Naive B cell (primary cell): ENCODE measurements at regions not wholly inside any gene's neighbourhood (a gene's known extent, or its start where the extent isn't known, plus 50 kb on each side); places are given as distances from the start of the nearest gene placed in this dataset.
"Not testable (repeated sequence)": the region's sequence is repeated elsewhere in the genome, so short reads cannot be mapped to it uniquely, and the experiment has no call there.

Source experiments
- ATAC-seq, 2 donors: fragments of 150-1000 bp; cut with Tn5 transposase; 2 replicates each; pipeline ENCODE4 v1.10.0; 2021; ENCODE audit warnings: low read depth in 2 of 2, mild to moderate bottlenecking in 2 of 2, moderate library complexity in 2 of 2
- DNase-seq: peaks from one replicate; pipeline ENCODE4 v3.0.0; 2022
- H3K27ac Mint-ChIP-seq, 6 donors: one replicate each; pipeline ENCODE4 v1.8.0; 2020 to 2022; ENCODE audit warnings: mild to moderate bottlenecking in 6 of 6, mixed read lengths in 6 of 6, moderate library complexity in 5 of 6, inconsistent platforms in 2 of 6
- H3K27me3 Mint-ChIP-seq, 3 donors: one replicate each; pipeline ENCODE4 v1.8.0; 2021 to 2022; ENCODE audit warnings: mixed read lengths in 3 of 3, mild to moderate bottlenecking in 1 of 3
- H3K36me3 Mint-ChIP-seq, 2 donors: one replicate each; pipeline ENCODE4 v1.8.0; 2020 to 2022; ENCODE audit warnings: mixed read lengths in 2 of 2, inconsistent platforms in 1 of 2, mild to moderate bottlenecking in 1 of 2
- H3K4me1 Mint-ChIP-seq, 3 donors: one replicate each; pipeline ENCODE4 v1.8.0; 2020 to 2022; ENCODE audit warnings: mixed read lengths in 3 of 3, inconsistent platforms in 1 of 3, mild to moderate bottlenecking in 1 of 3, moderate library complexity in 1 of 3
- H3K4me3 Mint-ChIP-seq, 8 donors: one replicate each; pipeline ENCODE4 v1.8.0; 2020 to 2022; ENCODE audit warnings: mild to moderate bottlenecking in 8 of 8, mixed read lengths in 8 of 8, moderate library complexity in 8 of 8, inconsistent platforms in 2 of 8
- H3K9me3 Mint-ChIP-seq, 7 donors: one replicate each; pipeline ENCODE4 v1.8.0; 2020 to 2022; ENCODE audit warnings: mixed read lengths in 7 of 7, mild to moderate bottlenecking in 5 of 7, inconsistent platforms in 2 of 7, moderate library complexity in 1 of 7

DNA sequence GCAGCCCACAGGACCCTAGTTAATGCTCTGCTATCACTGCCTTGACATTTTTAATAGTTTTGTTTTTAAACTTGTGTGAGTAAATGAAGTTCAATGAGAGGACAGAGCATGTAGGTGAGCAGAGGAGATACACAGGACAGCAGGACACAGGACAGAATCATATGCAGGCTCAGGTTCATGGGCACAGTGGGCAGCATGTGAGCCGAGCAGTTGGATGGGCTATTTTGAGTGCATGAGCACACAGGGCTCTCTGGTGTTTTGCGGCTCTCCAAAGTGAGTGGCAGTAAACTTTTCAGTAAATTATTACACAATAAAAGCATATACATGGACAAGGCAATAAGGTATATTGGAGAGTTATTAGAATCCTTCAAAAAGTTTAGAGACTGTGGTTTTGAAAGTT lies 189.7 kb upstream of the OR4E1 start:
- no peak for DNase-seq
- no peaks in the 10 kb centered on the region for H3K4me1 Mint-ChIP-seq
- H3K4me3 Mint-ChIP-seq, result no peak overlapping the region
- no peaks in the 10 kb centered on the region for H3K36me3 Mint-ChIP-seq
- peaks cover 24 to 45% (median 45%) of the 10 kb centered on the region in 3 donors for H3K27me3 Mint-ChIP-seq
- H3K9me3 Mint-ChIP-seq, result no peaks in the 10 kb centered on the region
- ATAC-seq, result no peak
- no peak overlapping the region for H3K27ac Mint-ChIP-seq

DNA sequence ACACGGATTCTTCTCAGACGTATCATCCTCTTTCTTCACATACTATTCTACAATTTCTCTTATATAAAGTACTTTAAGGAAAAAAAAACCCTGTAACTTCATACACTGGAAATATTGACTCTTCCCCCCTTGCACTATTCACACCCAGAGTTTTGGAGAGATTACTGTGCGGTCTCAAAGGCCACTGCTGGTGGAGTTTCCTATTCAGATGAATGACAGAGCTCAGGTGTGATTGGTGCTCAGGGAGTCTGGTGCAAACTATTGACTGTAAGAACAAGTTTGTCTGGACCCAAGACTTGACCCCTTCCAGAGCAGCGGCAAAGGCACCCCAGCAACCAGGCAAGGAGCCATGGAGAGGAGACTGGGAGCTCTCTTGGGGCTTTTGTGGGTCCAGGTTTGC lies 187.5 kb upstream of the OR4E1 start:
- Mint-ChIP-seq H3K27ac (no peak overlapping the region), H3K4me3 (no peak overlapping the region), H3K27me3 (peaks cover 30 to 48% (median 47%) of the 10 kb centered on the region in 3 donors), H3K36me3 (no peaks in the 10 kb centered on the region), H3K9me3 (no peaks in the 10 kb centered on the region), H3K4me1 (no peaks in the 10 kb centered on the region)
- DNase-seq (no peak), ATAC-seq (no peak)

GRCh38 chr14:21860172-21860571 lies 186.6 kb upstream of the OR4E1 start:
- Mint-ChIP-seq H3K36me3 (no peaks in the 10 kb centered on the region), H3K27ac (no peak overlapping the region), H3K9me3 (no peaks in the 10 kb centered on the region), H3K4me1 (no peaks in the 10 kb centered on the region), H3K4me3 (no peak overlapping the region), H3K27me3 (peaks cover 31 to 47% (median 44%) of the 10 kb centered on the region in 3 donors)
- ATAC-seq, result no peak
- DNase-seq, result no peak

- Mint-ChIP-seq H3K9me3 (no peaks in the 10 kb centered on the region), H3K27ac (no peak overlapping the region), H3K27me3 (peaks cover 20 to 44% (median 34%) of the 10 kb centered on the region in 3 donors), H3K4me3 (no peak overlapping the region), H3K4me1 (peaks cover 0 to 2% (median 0%) of the 10 kb centered on the region in 3 donors), H3K36me3 (no peaks in the 10 kb centered on the region)
- ATAC-seq, result no peak
- DNase-seq, result no peak
Measured at GRCh38 chr14:21852775-21853174, 179.2 kb upstream of the OR4E1 start.

DNA sequence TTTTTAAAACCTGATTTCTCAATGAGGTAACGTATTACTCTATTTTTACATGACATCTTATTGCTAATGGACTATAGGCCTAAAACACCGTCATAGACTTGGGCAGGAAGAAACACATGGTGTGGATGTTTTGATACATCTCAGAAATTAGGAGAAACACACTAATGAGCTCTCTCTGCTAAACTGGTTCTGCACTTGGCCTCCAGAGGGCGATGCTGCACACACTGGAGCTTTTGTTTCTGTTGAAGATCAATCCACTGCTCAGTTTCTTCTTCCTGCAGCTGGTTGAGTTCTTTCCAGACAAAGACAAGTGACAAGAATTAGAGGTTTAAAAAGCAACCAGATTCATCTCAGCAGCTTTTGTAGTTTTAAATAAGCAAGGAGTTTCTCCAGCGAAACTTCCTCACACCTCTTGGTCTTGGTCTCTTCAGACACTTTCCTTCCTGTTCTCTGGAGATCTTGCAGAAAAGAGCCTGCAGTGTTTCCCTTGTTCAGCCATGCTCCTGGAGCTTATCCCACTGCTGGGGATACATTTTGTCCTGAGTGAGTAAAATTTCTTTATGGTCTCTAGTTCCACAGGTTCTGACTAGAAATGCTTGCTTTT lies 178.5 kb upstream of the OR4E1 start:
- ATAC-seq (peak; percentile 32 to 45), DNase-seq (peak; percentile 5)
- Mint-ChIP-seq H3K9me3 (no peaks in the 10 kb centered on the region), H3K36me3 (no peaks in the 10 kb centered on the region), H3K27me3 (peaks cover 20 to 39% (median 34%) of the 10 kb centered on the region in 3 donors), H3K27ac (no peak overlapping the region), H3K4me1 (peaks cover 0 to 2% (median 0%) of the 10 kb centered on the region in 3 donors), H3K4me3 (no peak overlapping the region)

GRCh38 chr14:21846902-21847301 lies 173.3 kb upstream of the OR4E1 start:
- not testable (repeated sequence) for ATAC-seq, H3K4me1 Mint-ChIP-seq, DNase-seq, H3K9me3 Mint-ChIP-seq, H3K36me3 Mint-ChIP-seq
- peaks cover 32 to 47% (median 40%) of the 10 kb centered on the region in 3 donors for H3K27me3 Mint-ChIP-seq
- H3K27ac Mint-ChIP-seq, result peak overlapping the region in 1 of 6 donors; percentile 4
- peak overlapping the region in 1 of 8 donors; percentile 42 for H3K4me3 Mint-ChIP-seq

DNA sequence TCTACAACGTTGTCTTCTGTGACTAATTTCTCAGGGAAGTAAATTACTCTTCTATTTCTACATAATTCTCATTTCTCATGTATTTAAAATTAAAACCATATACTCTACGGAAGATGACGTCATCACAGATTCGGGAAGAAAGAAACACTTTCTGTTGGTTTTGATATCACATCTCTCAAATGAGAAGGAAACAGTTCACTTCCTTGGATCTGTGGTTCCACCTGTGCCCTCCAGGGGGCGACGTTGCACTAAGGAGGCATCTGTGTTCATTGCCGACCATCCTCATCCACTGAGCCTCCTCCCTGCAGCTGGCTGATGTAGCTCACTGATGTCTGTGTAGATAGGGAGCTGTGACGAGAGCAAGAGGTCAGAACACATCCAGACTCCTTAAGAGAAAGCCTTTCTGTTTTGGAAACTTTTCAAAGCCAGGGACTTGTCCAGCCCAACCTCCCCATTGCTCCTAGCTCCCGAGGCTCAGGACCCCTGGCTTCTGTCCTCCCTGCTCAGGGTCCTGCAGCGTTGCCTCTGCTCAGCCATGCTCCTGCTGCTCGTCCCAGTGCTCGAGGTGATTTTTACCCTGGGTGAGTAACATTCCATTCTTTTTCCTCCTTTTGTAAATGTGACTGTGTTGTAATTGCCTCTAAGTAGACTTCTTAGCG lies 172.7 kb upstream of the OR4E1 start:
- no peak for DNase-seq
- ATAC-seq, result peak; percentile 32 to 41
- Mint-ChIP-seq H3K4me1 (peaks cover 5 to 8% (median 6%) of the 10 kb centered on the region in 3 donors), H3K27ac (no peak overlapping the region), H3K36me3 (no peaks in the 10 kb centered on the region), H3K9me3 (peaks cover 0 to 5% (median 0%) of the 10 kb centered on the region in 7 donors), H3K4me3 (no peak overlapping the region), H3K27me3 (peaks cover 30 to 44% (median 39%) of the 10 kb centered on the region in 3 donors)

DNA sequence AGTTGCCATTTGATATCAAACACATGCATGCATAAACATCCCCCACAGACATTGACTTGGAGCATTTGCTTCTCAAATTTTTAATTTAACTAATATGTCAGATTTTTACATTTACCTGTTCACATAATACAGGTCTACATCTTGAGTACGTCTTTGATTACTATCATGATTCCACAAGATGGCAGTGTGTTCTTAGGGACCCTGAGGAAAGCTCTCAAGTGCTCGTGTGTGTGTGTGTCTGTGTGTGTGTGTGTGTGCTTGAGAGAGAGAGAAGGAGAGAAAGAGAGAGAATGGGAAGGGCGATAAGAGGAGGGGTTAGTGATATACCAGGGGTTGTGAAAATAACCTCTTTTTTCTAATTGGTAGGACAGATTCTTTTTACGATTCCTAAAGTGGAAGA lies 167.1 kb upstream of the OR4E1 start:
- Mint-ChIP-seq H3K36me3 (no peaks in the 10 kb centered on the region), H3K9me3 (peaks cover 0 to 3% (median under 1%) of the 10 kb centered on the region in 7 donors), H3K4me3 (no peak overlapping the region), H3K4me1 (no peaks in the 10 kb centered on the region), H3K27me3 (peaks cover 30 to 44% (median 43%) of the 10 kb centered on the region in 3 donors), H3K27ac (peak overlapping the region in 1 of 6 donors; percentile 43)
- ATAC-seq (no peak), DNase-seq (no peak)

- H3K36me3 Mint-ChIP-seq, result no peaks in the 10 kb centered on the region
- DNase-seq, result no peak
- peaks cover 27 to 36% (median 36%) of the 10 kb centered on the region in 3 donors for H3K27me3 Mint-ChIP-seq
- no peak overlapping the region for H3K27ac Mint-ChIP-seq
- peaks cover 0 to 17% (median 5%) of the 10 kb centered on the region in 7 donors for H3K9me3 Mint-ChIP-seq
- ATAC-seq, result no peak
- H3K4me3 Mint-ChIP-seq, result no peak overlapping the region
- H3K4me1 Mint-ChIP-seq, result no peaks in the 10 kb centered on the region
Measured at GRCh38 chr14:21833836-21834235, 160.2 kb upstream of the OR4E1 start.

- Mint-ChIP-seq H3K27ac (no peak overlapping the region), H3K9me3 (peaks cover 0 to 4% (median 0%) of the 10 kb centered on the region in 7 donors), H3K4me3 (no peak overlapping the region), H3K27me3 (peaks cover 20 to 44% (median 35%) of the 10 kb centered on the region in 3 donors), H3K36me3 (no peaks in the 10 kb centered on the region), H3K4me1 (no peaks in the 10 kb centered on the region)
- DNase-seq (no peak), ATAC-seq (no peak)
Measured at GRCh38 chr14:21825845-21826244, 152.2 kb upstream of the OR4E1 start.

- DNase-seq, result no peak
- H3K9me3 Mint-ChIP-seq, result peaks cover 0 to 6% (median 0%) of the 10 kb centered on the region in 7 donors
- H3K27me3 Mint-ChIP-seq, result peaks cover 20 to 50% (median 41%) of the 10 kb centered on the region in 3 donors
- no peak overlapping the region for H3K4me3 Mint-ChIP-seq
- H3K4me1 Mint-ChIP-seq, result no peaks in the 10 kb centered on the region
- no peak overlapping the region for H3K27ac Mint-ChIP-seq
- H3K36me3 Mint-ChIP-seq, result no peaks in the 10 kb centered on the region
- no peak for ATAC-seq
Measured at GRCh38 chr14:21825149-21825743, 151.6 kb upstream of the OR4E1 start.

DNA sequence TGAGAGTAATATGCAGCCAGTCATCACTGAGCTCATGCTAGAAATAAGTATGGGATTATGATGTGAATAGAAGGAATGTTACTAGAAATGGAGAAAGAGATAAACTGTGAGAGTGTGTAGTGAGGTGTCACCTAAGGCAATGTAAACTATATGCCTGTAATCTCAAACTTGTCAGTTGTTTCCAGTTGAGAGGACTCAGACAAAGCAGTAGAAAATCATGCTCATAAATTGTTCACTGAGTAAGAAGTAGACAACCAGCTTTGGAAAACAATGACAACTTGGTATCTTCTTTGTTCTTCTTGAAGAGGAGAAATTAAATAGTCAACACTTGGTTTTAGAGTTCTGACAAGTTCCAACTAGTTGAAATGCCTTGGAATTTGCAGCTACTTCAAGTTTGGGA lies 148.5 kb upstream of the OR4E1 start:
- Mint-ChIP-seq H3K4me3 (no peak overlapping the region), H3K4me1 (no peaks in the 10 kb centered on the region), H3K27me3 (peaks cover 6 to 37% (median 35%) of the 10 kb centered on the region in 3 donors), H3K9me3 (peaks cover 0 to 26% (median 11%) of the 10 kb centered on the region in 7 donors), H3K27ac (no peak overlapping the region), H3K36me3 (no peaks in the 10 kb centered on the region)
- ATAC-seq, result no peak
- DNase-seq, result no peak

DNA sequence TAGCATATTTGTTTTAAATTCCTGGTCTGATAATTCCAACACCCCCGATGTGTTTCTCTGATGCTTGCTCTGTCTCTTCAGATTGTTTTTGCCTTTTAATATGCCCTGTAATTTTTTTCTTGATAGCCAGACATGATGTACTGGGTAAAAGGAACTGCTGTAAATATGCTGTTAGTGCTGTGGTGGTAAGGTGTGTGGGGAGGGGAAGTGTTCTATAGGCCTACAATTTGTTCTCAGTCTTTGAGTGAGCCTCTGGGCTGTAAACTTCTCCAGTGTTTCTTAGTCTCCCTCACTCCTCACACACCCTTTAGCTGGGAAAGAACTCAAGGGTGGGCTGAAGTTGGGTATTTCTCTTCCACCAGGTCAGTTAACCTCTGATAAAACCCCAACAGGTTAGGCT lies 147.0 kb upstream of the OR4E1 start:
- H3K27ac Mint-ChIP-seq, result peak overlapping the region in 1 of 6 donors; percentile 36
- H3K27me3 Mint-ChIP-seq, result peaks cover 6 to 29% (median 23%) of the 10 kb centered on the region in 3 donors
- H3K9me3 Mint-ChIP-seq, result peaks cover 4 to 41% (median 16%) of the 10 kb centered on the region in 7 donors
- no peaks in the 10 kb centered on the region for H3K36me3 Mint-ChIP-seq
- no peak overlapping the region for H3K4me3 Mint-ChIP-seq
- no peak for ATAC-seq
- no peak for DNase-seq
- H3K4me1 Mint-ChIP-seq, result no peaks in the 10 kb centered on the region

DNA sequence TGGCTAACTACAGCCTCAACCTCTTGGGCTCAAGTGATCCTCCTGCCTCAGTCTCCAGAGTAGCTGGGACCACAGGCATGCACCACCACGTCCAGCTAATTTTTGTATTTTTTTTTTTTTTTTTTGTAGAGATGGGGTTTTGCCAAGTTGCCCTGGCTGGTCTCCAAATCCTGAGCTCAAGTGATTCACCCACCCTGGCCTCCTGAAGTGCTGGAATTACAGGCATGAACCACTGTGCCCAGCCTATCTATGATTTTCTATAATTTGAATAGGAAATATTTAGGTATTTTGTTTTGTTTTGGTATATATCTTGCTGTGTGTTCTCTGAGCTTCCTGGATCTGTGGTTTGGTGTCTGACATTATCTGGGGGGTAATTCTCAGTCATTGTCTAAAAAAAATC lies 146.3 kb upstream of the OR4E1 start:
- H3K4me1 Mint-ChIP-seq, H3K27ac Mint-ChIP-seq, H3K4me3 Mint-ChIP-seq, ATAC-seq, DNase-seq, H3K36me3 Mint-ChIP-seq: not testable (repeated sequence)
- H3K9me3 Mint-ChIP-seq, result peaks cover 4 to 41% (median 18%) of the 10 kb centered on the region in 7 donors
- peaks cover 0 to 29% (median 22%) of the 10 kb centered on the region in 3 donors for H3K27me3 Mint-ChIP-seq
